ENCODE measurements at regions not wholly inside any gene's neighbourhood (a gene's known extent, or its start where the extent isn't known, plus 50 kb on each side); places are given as distances from the start of the nearest gene placed in this dataset.
"Not testable (repeated sequence)": the region's sequence is repeated elsewhere in the genome, so short reads cannot be mapped to it uniquely, and the experiment has no call there.

DNA sequence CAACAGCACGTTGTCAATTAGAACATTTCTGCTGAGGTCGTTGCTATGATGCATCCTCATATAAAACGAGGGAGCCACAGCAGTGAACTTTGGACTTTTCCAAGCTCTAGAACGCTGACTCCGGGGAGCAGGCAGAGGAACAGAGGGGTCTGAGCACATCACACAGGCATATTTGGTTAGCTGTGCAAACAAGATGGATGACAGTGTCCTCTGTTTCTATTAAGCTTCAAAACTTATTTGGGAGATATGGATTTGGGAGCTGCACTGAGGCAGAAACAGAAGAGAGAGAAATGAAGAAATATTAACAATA is 278.0 kb upstream of the TBL1XR1 start:
- no peak for DNase-seq (ENCODE audit: low read depth)

DNA sequence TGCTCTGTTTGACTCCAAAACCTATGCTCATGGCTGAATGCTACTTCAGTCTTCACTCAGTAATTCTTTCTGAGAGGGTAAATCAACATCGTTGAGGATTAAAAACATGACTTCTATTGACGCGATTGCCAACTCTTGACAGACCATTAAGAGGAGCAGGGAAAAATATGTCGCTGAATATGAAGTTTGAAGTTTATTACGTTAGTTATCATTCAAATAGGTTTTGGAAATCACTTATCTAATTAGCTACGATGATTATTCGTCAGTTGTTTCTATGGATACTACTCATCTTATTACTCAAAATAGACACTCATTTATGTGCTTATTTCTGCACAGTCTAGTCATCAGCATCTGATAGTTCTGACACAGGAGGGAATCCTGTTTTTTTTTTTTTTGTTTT is 279.2 kb upstream of the TBL1XR1 start:
- no peak for DNase-seq (ENCODE audit: low read depth)

DNA sequence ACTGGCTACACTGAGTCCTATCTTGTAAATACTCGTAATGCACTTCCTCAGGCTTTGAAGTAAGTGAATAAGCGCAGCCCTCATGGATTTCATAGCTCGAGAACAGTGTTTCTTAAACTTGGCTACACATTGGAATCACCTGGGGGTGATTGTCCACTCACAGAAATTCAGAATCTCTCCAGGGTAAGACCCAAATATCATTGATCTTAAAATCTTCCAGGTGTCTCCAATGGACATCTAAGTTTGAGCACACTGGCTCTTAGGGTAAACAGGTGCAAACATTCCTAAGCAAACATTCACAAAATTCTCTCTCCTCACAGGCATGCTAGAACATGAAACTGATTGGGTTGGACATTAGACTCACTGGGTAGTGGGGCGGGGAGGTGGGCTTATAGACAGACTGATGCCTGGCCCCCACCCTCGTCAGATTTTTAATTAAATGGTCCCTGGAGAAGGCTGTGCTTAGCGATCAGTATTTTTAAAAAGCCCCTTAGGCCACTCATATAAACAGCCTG is 279.7 kb upstream of the TBL1XR1 start:
- DNase-seq (ENCODE audit: low read depth), result no peak

DNA sequence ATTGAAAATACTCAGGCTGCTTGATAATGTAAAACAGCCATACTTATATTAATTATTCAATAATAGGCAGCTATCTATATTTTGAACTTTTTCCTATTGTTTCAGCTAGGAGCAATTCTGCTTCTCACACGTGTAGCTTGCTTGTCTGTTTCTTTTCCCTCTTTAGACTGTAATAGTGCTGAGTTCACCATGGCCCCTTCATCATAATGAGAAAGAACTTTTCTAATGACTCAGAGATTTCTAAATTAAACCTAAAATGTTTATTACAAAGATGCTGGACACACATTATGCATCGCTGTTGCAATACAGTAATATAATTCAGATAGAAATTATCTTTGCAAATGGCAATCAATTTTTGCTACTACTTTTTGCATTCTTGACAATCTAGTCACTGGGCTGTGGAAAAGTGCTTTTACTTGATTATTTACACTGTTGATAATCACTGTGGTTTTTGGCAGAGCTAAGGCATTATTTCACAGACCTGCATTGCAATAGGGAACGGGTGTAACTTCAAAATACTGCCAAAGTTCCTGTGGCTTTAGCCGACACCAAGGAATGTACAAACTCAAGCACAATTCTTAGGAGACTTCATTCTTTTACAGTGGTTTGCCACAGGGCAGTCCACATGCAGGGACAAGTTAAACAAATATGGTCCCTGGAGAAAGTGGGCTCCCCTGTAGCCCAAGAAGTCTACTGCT is 281.0 kb upstream of the TBL1XR1 start:
- DNase-seq (ENCODE audit: low read depth), result peak; percentile 99

DNA sequence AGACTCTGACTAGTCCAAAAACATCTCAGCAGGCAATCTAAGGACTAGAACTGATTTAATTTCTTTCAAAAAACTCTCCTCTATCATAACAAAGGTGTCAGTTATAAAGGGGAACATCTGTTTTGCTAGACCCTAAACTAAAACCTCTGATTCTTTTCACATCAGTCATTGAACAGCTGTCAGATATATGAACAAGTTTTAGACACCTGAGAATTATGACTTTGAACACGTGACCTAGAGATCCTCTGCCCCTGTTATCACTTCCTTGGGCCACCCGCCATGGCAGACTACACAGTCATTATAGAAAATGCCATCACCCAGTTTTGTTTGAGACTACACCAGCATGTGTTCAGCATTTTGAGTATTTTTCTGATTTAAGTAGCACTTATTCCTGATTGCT is 282.3 kb upstream of the TBL1XR1 start:
- DNase-seq (ENCODE audit: low read depth), result no peak

DNA sequence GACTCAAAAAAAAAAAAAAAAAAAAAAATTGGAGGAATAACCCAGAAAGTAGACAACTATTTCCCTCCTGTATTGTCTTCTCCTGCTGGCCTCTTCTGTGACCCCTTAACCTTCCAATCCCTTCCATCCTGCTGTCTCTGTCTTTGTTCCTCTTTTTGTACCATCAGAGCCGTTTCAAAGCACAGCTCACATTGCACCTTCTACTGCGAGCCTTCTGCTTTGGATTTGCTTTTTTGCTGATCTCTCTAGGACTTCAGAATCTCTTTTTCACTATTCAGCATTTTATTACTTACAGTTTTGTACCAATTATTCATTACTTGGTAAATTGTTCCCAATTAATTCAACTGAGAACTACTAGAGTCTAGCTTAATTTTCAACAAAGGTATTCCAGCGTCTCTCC is 284.0 kb upstream of the TBL1XR1 start:
- no peak for DNase-seq (ENCODE audit: low read depth)

DNA sequence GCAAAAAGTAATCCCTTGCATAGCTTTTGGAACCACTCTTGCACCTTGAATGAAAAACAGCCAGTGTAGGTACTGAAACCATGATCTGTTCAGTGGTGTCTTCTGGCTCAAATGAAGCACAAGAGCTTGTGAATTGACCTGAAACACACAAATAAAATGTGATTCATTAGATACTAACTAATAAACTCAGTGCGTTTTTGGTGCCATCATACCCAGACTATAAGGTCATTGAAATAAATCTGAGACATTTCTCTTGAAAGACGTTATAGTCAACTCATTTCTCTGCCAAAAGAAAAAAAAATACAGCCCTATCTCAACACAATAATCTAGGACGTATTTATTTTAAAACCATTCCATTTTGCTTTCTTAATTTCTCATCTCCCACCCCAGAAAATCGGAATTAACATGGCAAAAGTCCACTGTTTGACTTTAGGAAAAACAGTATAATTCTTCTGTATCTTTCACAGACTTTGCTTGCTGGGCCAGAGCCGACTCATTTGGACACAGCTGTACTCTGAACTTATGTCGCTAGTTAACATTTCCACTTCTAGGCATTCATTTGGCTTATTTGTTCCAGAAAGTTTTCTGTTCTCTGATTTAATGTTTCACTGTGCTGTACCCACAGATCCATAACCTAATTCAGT is 284.9 kb upstream of the TBL1XR1 start:
- no peak for DNase-seq (ENCODE audit: low read depth)

DNA sequence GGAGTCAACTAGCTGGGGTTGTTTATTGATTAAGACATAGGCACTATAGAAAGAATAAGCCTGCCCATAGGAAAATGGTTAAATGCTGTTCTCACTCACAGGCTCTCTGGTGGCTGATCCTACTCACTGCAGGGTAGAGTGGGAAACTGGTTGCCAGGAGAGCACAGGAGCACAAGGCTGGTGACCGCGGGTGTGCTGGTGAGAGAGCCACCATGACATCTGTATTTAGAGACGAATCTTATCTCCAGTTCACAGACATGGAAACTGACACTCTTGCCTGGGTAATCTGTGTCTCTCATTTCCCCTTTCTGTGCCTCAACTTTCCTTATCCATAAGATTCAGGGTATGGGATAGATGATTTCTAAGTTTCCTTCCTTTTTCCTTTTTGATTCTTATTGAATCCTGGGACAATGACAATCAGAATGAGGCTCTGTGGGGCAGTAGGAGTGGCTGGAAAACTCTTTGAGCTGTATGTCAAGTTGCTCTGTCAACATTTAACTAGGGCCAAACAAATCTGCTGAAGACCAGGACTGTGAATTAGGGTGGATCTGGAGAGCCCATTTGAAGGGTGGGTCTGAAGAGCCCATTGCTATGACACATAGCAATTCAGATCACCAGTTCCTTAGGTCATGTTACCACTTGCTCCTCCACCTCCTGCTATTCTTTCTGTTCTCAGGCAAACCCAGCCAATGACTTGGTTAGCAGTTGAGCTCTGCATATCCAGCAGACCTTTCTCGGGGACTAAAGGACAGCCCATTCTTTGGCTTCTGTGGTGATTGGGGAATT is 286.1 kb upstream of the TBL1XR1 start:
- DNase-seq (ENCODE audit: low read depth), result no peak

DNA sequence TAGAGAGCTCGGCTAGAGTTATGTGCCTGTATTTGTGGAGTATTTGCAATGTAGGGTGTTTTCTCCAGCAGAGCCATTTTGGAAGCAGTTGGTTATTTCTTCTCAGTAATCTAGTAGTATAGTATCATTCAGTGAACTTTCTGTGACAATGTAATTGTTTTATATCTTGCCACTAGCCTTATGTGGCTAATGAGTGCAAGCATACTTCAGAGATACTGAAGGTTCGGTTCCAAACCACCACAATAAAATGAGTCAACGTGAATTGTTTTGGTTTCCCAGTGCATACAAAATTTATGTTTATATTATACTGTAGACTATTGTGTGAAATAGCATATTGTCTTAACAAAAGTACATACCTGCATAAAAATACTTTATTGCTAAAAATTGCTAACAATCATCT is 286.9 kb upstream of the TBL1XR1 start:
- no peak for DNase-seq (ENCODE audit: low read depth)

DNA sequence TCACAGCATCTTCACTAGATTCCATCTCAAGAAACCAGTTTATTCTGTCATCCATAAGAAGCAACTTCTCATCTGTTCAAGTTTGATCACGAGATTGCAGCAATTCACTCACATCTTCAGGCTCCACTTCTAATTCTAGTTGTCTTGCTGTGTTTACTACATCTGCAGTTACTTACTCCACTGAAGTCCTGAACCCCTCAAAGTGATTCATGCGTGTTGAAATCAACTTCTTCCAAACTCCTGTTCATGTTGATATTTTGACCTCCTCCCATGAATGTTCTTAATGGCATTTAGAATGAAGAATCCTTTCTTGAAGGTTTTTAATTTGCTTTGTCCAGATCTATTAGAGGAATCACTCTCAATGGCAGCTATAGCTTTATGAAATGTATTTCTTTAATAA is 287.6 kb upstream of the TBL1XR1 start:
- no peak for DNase-seq (ENCODE audit: low read depth)

DNA sequence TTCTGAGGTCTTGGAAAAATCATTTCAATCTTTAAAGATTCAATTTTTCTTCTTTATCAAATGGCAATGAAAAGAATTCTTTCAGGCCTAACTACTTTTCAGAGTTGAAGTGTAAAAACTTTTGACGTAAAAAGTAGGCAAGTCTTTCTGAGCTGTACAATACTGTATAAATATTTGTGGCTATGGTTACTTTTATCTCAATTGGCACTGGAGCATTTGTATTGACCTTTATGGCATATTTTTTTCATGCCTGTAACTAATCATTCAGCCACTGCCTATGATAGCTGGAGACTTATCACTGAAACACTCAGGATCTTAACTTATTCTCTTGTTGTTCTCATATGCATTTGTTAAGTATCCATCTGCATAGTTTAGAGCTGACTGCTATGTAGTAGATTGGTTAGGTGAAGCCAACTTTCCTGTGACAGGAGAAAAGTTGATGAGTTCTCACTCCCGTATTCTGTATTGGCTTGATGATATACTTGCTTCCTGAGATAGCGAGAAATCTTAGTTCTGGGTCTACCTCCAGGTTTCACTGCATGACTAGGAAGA is 290.4 kb upstream of the TBL1XR1 start:
- DNase-seq (ENCODE audit: low read depth), result no peak

DNA sequence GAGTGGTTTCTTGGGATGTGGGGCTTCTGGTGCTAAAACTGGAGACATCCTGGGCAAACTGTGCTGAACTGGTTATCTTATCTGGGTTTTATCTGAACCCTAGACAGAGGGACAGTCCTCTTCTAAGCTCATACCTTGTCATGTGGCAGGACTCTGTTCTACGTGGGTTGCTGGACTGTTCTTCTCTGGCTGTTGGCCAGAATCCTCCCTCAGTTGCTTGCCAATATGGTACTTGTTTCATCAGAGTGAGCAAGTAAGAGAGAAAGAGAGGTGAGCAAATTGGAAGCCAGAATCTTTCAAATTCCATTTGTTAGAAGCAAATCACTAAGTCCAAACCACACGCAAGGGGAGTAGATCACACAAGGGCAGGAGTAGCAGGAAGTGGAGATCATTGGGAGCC is 291.5 kb upstream of the TBL1XR1 start:
- DNase-seq (ENCODE audit: low read depth), result peak; percentile 38

DNA sequence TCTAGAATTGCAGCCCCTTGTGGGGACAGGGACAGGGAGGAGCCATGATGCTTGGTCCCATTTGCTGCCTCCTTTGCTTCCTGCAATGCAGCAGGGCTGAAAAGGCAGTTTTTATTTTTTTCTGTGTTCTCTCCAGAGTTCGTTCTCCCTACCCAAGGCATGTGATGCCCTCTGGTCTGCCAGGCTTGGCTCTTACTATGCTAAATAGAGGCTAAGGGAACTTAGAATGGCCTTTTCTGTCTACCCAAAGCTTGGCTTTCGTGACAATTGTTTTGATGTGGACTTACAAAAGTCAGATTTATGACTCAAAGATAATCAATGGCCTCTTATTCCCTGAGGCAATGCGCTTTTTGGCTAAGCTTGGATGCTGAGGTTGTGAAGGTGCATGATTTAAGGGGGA is 293.3 kb upstream of the TBL1XR1 start:
- peak; percentile 86 for DNase-seq (ENCODE audit: low read depth)

DNA sequence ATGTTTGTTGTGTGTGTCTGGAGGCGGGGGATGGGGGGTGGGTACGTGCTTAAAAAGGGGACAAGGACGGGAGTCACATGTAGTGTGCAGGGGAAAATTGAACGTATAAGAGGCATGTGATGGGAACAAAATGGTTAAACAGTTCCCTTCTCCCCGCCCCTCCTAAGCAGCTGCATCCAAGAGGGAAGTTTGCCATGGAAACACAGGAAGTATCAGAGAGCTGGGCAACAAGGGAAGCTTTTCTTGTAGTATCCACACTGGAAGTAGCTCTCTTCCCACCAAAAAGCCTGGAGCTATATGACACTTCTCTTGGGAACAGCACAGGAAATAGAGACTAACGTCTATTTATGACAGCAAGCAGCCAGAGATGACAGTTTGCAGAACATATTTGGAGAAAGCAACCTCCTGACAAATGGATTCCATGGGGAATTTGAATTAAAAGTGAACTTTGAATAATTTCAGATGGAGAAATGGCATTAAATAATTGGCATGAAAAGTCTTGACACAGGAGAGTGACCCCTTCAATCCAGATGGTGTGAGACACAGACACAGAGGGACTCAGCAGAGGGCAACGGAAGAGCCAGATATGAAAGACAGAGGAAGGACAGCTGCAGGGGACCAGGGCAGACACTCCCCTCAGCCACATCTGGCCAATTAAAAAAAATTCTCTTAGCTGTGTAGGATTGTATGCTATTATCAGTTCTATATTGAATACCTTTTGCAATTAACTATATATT is 294.2 kb upstream of the TBL1XR1 start:
- DNase-seq (ENCODE audit: low read depth), result peak; percentile 98

DNA sequence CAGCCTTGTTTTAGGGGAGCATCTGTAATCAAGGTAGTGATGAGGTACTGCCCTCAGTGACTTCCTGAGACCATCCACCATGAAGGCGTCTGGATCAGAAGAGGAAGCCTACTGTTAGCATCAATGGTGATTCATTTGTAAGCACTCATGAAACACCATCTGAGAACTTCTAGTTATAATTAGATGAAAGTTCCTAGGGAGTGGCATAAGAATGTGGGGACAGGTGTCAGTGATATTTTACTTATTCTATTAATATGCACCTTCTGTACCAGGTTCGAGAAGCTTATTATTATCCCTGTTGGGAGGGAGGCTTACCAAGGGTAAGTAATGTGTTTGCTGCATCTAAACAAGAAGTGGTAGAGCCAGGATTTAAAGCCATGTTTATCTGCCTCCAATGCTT is 295.8 kb upstream of the TBL1XR1 start:
- DNase-seq (ENCODE audit: low read depth), result no peak

DNA sequence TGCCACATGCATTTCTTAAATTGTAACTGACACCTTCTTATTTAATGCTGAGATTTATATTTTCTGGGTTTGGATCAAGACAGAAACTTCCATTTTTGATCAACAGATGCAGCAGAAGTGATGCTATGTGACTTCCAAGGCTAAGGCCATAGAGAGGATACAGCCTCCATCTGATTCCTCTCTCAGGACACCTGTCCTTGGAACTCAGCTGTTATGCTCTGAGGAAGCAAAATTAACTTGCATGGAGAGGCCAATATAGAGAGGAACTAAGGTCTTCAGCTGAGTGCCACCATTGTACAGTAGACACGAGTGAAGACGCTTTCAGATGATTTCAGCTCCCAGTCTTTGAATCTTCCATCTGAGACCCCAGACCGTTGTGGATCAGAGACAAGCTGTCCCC is 296.9 kb upstream of the TBL1XR1 start:
- DNase-seq (ENCODE audit: low read depth), result no peak

DNA sequence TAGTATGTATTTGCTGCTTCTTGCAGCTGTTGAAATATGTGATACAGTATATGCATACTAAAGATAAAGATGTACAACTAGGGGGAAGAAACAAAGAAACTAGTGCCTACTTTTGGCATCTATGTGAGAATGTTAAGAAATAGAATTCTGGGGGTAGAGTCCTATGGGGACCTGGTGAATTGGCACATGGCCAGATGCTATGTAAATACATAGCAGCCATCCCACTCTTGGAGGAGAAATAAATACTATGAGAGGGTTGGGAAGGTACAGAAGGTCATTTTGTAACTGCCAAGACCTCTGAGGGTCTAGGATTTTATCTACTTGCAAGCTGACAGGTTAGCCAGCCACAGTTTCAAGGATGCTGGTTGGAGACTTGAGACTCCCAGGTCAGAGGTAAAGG is 298.3 kb upstream of the TBL1XR1 start:
- DNase-seq (ENCODE audit: low read depth), result no peak

DNA sequence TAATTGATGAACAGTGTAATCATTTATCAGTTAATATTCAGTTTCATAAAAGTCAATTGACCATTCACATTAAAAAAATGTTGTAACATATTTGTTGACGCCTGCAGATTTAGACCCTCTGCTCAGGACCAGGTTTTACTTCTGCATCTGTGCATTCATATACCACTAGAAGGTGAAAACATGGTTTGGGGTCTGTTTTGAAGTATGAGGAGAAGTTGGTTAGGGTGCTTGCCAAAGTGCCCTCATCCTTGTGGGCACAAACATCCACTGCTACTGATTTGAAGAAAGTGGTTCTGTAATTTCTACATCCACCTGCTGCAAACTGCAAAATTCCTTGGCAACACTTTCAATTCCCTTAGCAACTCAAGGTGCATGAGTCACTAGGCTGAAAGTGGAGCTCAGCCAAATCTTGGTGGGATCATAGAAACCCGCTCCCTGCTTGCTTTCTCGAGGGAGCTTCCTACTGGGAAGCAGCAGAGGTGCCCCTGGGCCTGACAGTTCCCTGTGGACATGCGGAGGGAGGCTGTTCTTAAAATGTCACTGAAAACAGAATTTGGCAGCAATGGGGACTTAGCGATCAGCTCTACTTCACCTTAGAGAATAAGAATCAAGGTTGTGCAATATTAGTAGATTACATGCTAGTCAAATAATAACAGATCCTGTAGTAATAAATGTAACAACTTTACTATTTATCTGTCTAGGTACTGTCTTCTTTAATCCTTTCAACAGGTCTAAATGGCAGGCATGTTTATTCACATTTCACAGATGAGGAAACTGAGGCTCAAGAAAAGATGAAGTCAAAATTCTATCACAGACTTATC is 301.0 kb upstream of the TBL1XR1 start:
- peak; percentile 85 for DNase-seq (ENCODE audit: low read depth)

DNA sequence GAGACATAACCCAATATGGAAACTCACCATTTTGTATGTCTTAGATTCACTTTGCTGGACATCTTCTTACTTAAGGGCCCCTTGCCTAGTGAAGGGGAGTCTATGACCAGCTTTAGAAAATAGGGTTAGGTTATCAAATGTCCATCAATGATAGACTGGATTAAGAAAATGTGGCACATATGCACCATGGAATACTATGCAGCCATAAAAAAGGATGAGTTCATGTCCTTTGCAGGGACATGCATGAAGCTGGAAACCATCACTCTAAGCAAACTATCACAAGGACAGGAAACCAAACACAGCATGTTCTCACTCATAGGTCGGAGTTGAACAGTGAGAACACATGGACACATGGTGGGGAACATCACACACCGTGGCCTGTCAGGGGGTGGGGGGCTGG is 301.8 kb upstream of the TBL1XR1 start:
- not testable (repeated sequence) for DNase-seq (ENCODE audit: low read depth)

DNA sequence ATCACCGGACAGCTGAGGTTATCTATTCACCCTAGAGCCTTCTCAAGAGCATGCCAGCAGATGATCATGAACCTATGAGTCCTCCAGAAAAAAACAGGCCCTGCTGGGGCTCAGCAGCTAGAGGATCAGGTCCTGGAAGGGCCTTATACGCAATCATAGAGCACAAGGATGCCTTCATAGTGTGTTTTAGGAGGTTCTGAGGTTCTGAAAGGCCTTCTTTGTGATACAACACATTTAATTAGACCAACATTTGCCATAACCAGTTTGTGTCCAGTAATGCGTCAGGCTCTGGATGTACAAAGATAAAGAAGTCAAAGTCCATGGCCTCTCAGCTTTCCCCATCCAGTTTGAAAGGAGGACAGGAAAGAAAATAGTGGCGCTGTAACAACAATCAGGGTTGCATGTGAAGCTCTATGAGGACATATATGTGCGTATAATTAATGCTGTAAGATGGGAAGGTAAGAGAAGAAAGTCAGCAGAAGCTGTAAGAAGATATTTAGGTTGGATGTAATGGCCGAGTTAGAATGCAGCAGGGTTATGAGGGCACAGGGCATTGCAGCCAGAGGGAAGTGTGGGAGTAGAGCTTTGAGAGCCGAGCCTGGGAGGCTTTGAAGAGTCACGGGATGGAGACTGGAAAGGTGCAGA is 302.6 kb upstream of the TBL1XR1 start:
- DNase-seq (ENCODE audit: low read depth), result peak; percentile 19

All from RPMI7951 (cell line).